HG03469 (cell line): ENCODE measurements at regions not wholly inside any gene's neighbourhood (a gene's known extent, or its start where the extent isn't known, plus 50 kb on each side); places are given as distances from the start of the nearest gene placed in this dataset.

Source experiments
- ATAC-seq: cut with Tn5 transposase; IDR thresholded peaks from one replicate; pipeline ENCODE4 v1.9.1; 2021; ENCODE audit warnings: mild to moderate bottlenecking, moderate library complexity, moderate number of reproducible peaks; ENCODE audit not compliant: unreplicated experiment

DNA sequence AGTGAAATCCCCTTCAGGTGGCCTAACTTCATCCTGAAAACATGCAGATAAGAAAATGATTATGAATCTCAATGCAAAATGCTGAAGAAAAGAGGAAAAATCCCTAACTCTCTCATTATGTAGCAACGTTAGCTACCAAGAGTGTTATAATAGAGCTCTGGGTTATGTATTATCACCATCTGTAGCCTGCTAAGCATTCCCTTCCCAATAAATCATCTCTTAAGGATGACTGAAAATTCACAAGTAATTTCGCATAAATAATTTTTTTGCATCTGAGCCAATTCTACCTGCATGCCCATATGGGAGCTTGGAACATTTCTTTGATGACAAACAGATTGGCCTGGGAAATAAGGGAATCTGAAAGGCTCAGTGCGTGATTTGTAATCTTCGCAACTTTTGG, 216.1 kb downstream of the HTR7 start:
- ATAC-seq: no peak

DNA sequence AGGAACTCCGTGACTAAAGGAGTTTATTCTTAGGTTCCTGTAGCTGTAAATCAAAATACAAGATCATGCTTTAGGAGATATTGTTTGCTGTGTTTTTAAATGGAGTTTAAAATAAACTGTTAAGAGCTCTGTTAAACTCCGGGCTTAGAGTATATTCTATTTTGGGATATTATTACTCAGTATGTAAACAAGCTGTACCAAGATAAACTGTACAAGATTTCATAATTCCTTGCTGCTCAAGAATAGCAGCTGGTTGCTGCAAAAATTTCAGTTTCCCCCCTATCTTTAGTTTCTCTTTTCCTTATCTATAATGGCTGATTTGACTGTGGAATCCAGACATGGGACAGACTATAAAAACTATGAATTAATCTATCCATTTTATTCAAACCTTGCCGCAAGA, 215.7 kb downstream of the HTR7 start:
- no peak for ATAC-seq

DNA sequence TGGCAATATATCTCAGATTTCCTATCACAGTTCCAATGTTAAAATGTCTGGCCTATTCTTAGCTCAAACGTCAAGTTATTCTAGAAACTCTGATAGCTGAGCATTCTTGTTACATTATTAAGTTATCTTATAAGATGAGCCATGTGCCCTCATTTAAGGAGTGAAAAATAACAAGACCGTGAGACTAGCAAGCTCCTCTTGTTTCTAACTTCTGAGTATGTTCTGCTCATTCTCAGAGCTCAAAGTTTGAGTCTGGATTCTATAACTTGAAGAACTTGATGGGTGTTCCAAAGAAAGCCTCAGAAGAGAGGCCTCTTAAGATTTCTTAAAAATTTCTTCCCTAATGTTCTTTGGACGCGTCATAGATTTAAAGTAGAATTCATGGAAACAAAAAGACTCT, 215.2 kb downstream of the HTR7 start:
- no peak for ATAC-seq

DNA sequence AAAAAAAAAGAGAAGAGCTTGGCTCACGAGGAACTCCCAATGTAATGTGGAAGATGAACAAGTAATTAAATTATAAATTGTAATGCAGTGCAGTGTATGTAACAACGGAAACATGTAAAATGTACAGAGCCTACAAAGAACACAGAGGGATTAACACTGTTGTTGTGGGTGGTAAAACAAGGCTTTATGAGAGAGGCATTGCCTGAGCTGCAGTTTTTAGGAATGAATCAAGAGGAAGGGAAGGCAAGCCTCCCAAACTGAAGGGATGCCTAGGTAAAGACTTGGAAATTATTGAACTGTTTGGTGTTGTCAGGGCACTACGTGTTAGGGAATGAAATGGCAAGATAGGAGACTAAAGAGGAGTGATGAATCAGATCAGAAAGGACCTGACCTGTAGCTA, 213.7 kb downstream of the HTR7 start:
- no peak for ATAC-seq

DNA sequence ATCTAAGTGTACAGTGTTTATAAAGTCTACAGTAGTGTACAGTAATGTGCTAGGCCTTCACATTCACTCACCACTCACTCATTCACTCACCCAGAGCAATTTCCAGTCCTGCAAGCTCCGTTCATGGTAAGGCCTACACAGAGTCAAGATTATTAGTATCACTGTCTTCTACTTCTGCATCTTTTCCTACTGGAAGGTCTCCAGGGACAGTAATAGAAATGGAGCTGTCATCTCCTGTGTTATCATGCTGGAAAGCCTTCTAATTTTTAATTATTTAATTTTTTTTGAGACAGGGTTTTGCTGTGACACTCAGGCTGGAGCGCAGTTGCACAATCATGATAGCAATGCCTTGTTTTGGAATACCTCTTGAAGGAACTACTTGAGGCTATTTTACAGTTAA, 207.0 kb downstream of the HTR7 start:
- no peak for ATAC-seq

DNA sequence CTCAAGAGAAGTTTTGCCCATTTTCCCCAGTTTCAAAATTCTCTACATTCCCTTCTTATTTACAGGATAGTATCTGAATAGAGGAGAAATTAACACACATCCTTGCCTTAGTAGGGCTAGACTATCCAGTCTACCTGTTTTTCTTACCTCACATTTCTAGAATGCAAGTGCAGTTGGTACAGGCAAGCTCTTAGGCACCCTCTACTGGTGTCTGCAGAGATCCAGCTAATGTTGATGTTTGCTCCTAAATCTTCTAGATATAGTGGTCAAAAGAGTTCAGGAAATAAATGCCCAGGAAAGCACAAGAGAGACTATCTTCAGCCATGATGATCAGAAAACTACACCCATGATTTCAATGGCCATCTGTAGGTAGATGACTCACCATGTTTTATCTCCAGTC, 205.3 kb downstream of the HTR7 start:
- ATAC-seq: no peak

DNA sequence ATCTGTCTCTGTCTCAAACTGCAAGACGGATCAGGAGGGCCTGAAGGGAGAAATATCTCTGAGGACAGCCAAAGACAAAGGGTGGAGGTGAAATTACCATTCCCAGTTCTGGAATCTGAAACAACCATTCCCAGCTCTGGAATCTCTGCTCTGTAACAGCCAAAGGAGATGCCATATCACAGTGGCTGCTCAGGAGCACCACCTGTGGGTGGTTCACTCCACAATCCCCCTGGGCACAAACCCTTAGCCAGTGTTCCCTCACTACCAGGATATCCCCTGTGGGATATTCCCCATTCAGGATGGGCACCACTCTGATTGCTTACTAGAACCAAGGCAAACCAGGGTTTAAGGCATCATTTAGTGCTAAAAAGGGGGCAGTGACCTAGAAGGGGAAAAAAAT, 199.0 kb downstream of the HTR7 start:
- ATAC-seq: no peak

DNA sequence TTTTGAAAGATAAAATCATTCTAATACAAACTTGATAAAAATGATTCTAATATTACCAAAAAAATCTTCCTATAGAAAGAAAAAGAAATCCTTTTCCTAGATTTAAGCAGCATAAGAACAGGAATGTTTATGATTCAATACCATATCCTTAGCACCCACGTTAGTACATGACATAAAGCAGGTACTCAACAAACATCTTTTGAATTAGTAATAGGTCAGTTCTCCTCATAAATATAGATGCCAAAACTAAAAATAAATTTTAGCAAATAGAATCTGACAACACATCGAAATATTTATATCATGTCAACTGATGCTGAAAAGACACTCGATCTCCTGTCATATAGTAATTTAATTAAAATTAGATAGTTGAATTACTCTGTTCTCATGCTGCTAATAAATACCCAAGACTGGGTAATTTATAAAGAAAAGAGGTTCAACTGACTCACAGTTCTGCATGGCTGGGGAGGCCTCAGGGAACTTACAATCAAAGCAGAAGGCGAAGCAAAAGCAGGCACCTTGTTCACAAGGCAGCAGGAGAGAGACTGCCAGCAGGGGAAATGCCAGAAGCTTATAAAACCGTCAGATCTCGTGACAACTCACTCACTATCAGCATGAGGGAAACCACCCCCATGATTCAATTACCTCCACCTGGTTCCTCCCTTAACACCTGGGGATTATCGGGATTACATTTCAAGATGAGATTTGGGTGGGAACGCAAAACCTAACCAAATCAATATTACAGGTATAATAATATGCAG, 191.8 kb downstream of the HTR7 start:
- ATAC-seq: no peak

DNA sequence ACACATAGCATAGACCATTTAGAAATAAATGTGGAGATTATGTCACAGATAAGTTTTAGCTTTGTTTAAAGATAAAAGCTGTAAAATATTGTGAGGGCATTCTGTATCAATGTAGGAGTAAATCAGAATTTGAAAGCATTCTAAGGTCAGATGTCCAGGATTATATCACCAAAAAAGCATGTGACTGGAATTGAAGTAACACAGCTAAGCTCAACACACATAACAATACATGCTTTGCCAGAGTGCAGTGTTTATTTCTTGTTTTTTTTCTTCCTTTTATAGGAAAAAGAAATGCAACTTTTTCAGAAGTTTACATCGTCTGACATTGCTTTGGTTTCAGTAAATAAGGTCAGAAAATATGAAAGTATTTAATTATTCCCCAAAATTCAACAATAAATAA, 183.4 kb downstream of the HTR7 start:
- ATAC-seq: no peak

DNA sequence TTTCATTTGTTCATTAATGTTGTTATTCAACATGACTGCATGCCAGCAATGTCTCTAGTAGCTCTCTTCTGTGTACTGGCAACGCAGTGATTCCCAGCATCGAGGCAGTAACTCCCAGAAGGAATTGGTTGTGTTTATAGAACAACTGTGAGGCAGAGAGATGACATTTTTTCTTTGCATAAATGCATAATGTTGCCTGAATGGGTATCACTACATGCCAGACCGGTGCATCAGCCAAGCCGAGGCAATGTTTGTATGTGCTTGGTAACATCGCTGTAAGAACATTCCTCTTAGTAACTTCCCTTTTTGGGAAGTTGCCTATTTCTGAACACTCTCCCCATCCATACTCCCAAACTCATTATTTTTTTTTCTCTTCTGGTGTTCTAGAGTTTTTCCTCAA, 182.9 kb downstream of the HTR7 start:
- ATAC-seq: no peak

DNA sequence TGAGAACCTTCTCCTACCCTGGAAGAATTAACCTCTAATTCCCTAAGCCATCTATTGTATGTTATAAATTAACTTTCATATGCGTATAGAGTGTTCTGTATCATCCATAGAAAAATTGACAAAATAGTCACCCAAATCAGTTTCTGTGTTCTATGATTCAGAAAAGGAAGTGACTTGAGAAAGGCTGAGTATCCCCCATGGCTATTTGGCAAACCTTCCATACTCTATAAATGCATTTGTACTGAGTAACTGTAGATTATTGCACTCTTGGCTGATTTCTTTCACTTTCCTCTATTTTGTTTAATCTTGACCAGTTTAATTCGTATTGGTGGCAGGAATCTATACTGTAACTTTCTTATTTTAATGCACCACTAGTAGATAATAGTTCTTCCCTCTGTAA, 182.2 kb downstream of the HTR7 start:
- no peak for ATAC-seq
